Vagina (tissue), 2 donors: ENCODE measurements at regions not wholly inside any gene's neighbourhood (a gene's known extent, or its start where the extent isn't known, plus 50 kb on each side); places are given as distances from the start of the nearest gene placed in this dataset.

ENCODE experiments used
- DNase-seq, 2 donors: peaks; one replicate each; pipeline ENCODE4 v3.0.0-alpha.2; 2017; ENCODE audit errors: extremely low spot score in 2 of 2
- H3K27ac ChIP-seq: fragments of 200-600 bp; sonication (generic); one replicate; pipeline ENCODE4 v1.5.1; 2019
- H3K27me3 ChIP-seq: fragments of 200-600 bp; sonication (generic); one replicate; pipeline ENCODE4 v1.5.1; 2019
- H3K36me3 ChIP-seq, 2 donors: fragments of 200-600 bp; sonication (generic); one replicate each; pipeline ENCODE4 v1.5.1; 2017 to 2019
- H3K4me1 ChIP-seq: fragments of 200-600 bp; sonication (generic); one replicate; pipeline ENCODE4 v1.5.1; 2019
- H3K4me3 ChIP-seq, 2 donors: fragments of 200-600 bp; sonication (generic); 1 replicate in 1 of 2; 2 replicates in 1 of 2; pipeline ENCODE4 v1.5.1; 2016 to 2019
- H3K9me3 ChIP-seq: fragments of 200-600 bp; sonication (generic); one replicate; pipeline ENCODE4 v1.5.1; 2019
- POLR2A ChIP-seq, 2 donors: fragments of 450-650 bp; IDR thresholded peaks; one replicate each; pipeline ENCODE4 v1.6.1; 2017; ENCODE audit warnings: antibody characterized with exemption in 2 of 2, mild to moderate bottlenecking in 2 of 2, moderate library complexity in 2 of 2
- POLR2AphosphoS5 ChIP-seq, 2 donors: sonication (generic); formaldehyde crosslinking; IDR thresholded peaks; one replicate each; pipeline ENCODE4 v1.9.0; 2017; ENCODE audit warnings: antibody characterized with exemption in 2 of 2, mild to moderate bottlenecking in 2 of 2, low read depth in 1 of 2; ENCODE audit not compliant: insufficient read depth in 1 of 2
- intact Hi-C: fragments of 100-400 bp; cut with DNase I; formaldehyde crosslinking; loops from one replicate; pipeline ENCODE4 v1.15.1; 2023
- TF ChIP-seq, protein P1 (sequence below), 3 experiments: fragments of 450-650 bp in 2 of 3; fragments of 200-600 bp in 1 of 3; sonication (generic) in 1 of 3; IDR thresholded peaks; one replicate each; pipeline ENCODE4 v1.5.1; 2017 to 2019; ENCODE audit warnings: antibody characterized with exemption in 3 of 3, mild to moderate bottlenecking in 2 of 3, moderate library complexity in 2 of 3

DNA sequence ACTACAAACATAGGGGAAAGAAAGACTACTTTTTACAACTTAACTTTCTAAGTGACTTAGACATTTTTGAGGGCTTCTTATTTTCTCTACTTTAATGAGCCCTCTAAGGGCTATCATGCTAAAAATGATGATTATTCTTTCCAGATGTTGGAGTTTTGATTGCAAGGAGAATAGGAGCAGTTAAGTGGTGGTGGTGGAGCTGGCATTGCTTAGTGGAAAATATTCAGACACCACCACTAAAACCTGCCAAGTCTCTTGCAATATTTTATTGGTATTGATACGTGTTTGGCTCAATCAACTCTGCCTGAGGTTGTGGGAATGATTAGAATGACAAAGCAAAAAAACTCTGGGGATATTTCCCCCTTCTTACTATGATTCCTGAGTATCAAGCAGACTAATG is 82.6 kb upstream of the PTGFR start:
- Histone ChIP-seq H3K4me3 (no peak overlapping the region), H3K27me3 (no peaks in the 10 kb centered on the region), H3K27ac (no peak overlapping the region), H3K36me3 (no peaks in the 10 kb centered on the region), H3K9me3 (no peaks in the 10 kb centered on the region), H3K4me1 (no peaks in the 10 kb centered on the region)
- intact Hi-C loops = no loop called here
- no peak for DNase-seq
- TF ChIP-seq, protein P1, sequence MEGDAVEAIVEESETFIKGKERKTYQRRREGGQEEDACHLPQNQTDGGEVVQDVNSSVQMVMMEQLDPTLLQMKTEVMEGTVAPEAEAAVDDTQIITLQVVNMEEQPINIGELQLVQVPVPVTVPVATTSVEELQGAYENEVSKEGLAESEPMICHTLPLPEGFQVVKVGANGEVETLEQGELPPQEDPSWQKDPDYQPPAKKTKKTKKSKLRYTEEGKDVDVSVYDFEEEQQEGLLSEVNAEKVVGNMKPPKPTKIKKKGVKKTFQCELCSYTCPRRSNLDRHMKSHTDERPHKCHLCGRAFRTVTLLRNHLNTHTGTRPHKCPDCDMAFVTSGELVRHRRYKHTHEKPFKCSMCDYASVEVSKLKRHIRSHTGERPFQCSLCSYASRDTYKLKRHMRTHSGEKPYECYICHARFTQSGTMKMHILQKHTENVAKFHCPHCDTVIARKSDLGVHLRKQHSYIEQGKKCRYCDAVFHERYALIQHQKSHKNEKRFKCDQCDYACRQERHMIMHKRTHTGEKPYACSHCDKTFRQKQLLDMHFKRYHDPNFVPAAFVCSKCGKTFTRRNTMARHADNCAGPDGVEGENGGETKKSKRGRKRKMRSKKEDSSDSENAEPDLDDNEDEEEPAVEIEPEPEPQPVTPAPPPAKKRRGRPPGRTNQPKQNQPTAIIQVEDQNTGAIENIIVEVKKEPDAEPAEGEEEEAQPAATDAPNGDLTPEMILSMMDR (IDR thresholded peaks at IDR 0.05) = no peak
- TF ChIP-seq POLR2AphosphoS5 (IDR thresholded peaks at IDR 0.05; ENCODE audit: insufficient read depth in 1 of 2, low read depth in 1 of 2) = no peak
- TF ChIP-seq POLR2A (IDR thresholded peaks at IDR 0.05) = no peak

DNA sequence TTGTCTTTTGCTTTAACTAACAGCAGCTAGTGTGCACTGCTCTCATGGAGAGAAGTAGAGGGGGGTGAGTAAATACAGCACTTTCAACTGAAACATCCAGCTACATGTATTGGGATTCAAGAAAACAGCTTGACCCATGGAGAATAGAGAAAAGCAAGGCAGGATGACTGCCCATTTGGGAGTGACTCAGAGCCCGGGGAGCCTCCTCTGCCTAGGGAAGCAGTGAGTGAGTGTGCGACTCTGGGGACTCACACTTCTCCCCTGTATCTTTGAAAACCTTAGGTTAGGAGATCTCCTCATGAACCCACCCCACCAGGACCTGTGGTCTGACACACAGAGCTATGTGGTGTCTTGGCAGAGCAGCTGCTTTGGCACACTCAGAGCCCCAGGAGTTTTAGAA is 82.0 kb upstream of the PTGFR start:
- Histone ChIP-seq H3K27ac (no peak overlapping the region), H3K36me3 (no peaks in the 10 kb centered on the region), H3K4me1 (no peaks in the 10 kb centered on the region), H3K9me3 (no peaks in the 10 kb centered on the region), H3K27me3 (no peaks in the 10 kb centered on the region), H3K4me3 (no peak overlapping the region)
- DNase-seq = no peak
- intact Hi-C loops = no loop called here
- no peak for TF ChIP-seq POLR2A (IDR thresholded peaks at IDR 0.05)
- TF ChIP-seq POLR2AphosphoS5 (IDR thresholded peaks at IDR 0.05; ENCODE audit: insufficient read depth in 1 of 2, low read depth in 1 of 2) = no peak

DNA sequence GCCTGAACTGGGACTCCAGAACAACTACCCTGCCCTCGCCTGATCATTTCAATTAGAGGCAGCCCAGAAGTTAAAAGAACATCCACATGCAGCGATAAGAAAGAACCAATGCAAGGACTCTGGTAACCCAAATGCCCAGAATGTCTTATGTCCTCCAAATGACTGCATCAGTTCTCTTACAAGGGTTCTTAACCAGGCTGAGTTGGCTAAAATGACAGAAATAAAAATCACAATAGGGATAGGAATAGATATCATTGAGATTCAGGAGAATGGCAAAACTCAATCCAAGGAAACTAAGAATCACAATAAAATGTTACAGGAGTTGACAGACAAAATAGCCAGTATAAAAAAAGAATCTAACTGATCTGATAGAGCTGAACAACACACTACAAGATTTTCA is 80.1 kb upstream of the PTGFR start:
- H3K36me3 ChIP-seq = no peaks in the 10 kb centered on the region
- TF ChIP-seq POLR2A (IDR thresholded peaks at IDR 0.05) (no peak), POLR2AphosphoS5 (IDR thresholded peaks at IDR 0.05; ENCODE audit: insufficient read depth in 1 of 2, low read depth in 1 of 2) (no peak)
- TF ChIP-seq, protein P1 (IDR thresholded peaks at IDR 0.05) = no peak
- no peak overlapping the region for H3K27ac ChIP-seq
- intact Hi-C loops = no loop called here
- H3K4me1 ChIP-seq = no peaks in the 10 kb centered on the region
- no peaks in the 10 kb centered on the region for H3K27me3 ChIP-seq
- no peaks in the 10 kb centered on the region for H3K9me3 ChIP-seq
- DNase-seq = no peak
- no peak overlapping the region for H3K4me3 ChIP-seq

DNA sequence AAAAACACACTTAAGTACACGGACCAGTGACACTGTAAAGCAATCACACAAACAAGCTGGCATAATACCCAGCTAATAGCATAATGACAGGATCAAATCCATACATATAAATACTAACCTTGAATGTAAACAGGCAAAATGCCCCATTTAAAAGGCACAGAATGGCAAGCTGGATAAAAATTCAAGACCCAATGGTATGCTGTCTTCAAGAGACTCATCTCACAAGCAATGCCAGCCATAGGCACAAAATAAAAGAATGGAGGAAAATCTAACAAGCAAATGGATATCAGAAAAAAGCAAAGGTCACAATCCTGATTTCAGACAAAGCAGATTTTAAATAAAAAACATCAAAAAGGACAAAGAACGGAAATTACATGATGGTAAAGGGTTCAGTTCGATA is 79.1 kb upstream of the PTGFR start:
- no peak overlapping the region for H3K27ac ChIP-seq
- H3K4me1 ChIP-seq = no peaks in the 10 kb centered on the region
- no peaks in the 10 kb centered on the region for H3K27me3 ChIP-seq
- no peaks in the 10 kb centered on the region for H3K9me3 ChIP-seq
- no peak for DNase-seq
- no peak overlapping the region for H3K4me3 ChIP-seq
- intact Hi-C loops = no loop called here
- no peaks in the 10 kb centered on the region for H3K36me3 ChIP-seq
- TF ChIP-seq, protein P1 (IDR thresholded peaks at IDR 0.05) = no peak
- no peak for TF ChIP-seq POLR2A (IDR thresholded peaks at IDR 0.05)

DNA sequence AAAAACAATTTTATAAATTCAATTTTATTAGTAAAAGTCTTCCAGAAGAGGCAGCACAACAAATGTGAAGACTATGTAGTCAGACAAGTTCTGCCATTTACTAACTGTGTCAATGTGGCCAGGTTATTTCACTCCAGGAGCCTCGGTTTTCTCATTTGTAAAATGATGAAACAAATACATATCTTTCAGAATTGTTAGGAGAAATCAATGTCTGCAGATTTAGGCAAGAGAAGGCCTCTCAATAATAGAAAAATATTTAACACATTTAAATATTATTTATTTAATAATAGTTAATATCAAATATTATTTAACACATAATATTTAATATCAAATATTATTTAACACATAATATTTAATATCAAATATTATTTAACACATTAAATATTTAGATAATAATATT is 75.6 kb upstream of the PTGFR start:
- intact Hi-C loops = no loop called here
- Histone ChIP-seq H3K4me1 (no peaks in the 10 kb centered on the region), H3K4me3 (no peak overlapping the region), H3K36me3 (no peaks in the 10 kb centered on the region), H3K9me3 (no peaks in the 10 kb centered on the region), H3K27ac (no peak overlapping the region), H3K27me3 (no peaks in the 10 kb centered on the region)
- no peak for DNase-seq
- TF ChIP-seq, protein P1 (IDR thresholded peaks at IDR 0.05) = no peak
- no peak for TF ChIP-seq POLR2AphosphoS5 (IDR thresholded peaks at IDR 0.05; ENCODE audit: insufficient read depth in 1 of 2, low read depth in 1 of 2)
- no peak for TF ChIP-seq POLR2A (IDR thresholded peaks at IDR 0.05)

DNA sequence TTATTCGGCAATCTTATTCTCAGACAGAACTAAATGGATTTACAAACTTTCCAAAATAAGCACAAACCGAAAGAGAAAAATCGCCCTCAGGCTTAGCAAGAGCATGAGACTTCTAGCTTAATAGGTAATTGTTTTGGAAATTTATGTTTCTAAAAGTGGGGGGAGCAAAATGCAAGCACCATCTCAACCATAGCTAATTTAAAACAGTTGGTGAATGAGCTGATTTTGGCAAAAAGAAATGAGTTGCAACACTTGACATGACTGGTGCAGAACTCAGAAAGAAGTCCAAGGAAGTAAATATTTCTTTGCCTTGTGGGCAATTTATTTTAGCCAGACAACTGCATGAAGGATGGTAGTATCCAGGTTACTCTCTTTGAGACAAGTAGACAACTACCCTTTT is 71.5 kb upstream of the PTGFR start:
- no peaks in the 10 kb centered on the region for H3K36me3 ChIP-seq
- DNase-seq = no peak
- H3K9me3 ChIP-seq = no peaks in the 10 kb centered on the region
- TF ChIP-seq, protein P1 (IDR thresholded peaks at IDR 0.05) = no peak
- TF ChIP-seq POLR2A (IDR thresholded peaks at IDR 0.05) (no peak), POLR2AphosphoS5 (IDR thresholded peaks at IDR 0.05; ENCODE audit: insufficient read depth in 1 of 2, low read depth in 1 of 2) (no peak)
- no peak overlapping the region for H3K27ac ChIP-seq
- H3K27me3 ChIP-seq = no peaks in the 10 kb centered on the region
- H3K4me3 ChIP-seq = no peak overlapping the region
- no peaks in the 10 kb centered on the region for H3K4me1 ChIP-seq
- intact Hi-C loops = no loop called here
